H1 (cell line): ENCODE measurements at regions not wholly inside any gene's neighbourhood (a gene's known extent, or its start where the extent isn't known, plus 50 kb on each side); places are given as distances from the start of the nearest gene placed in this dataset.

Experiments used
- CTCF ChIA-PET: fragments of 300-600 bp; sonication (Branson Sonifier 250); formaldehyde crosslinking; loops from one replicate; lab custom pipeline; 2021; ENCODE audit not compliant: partially characterized antibody; lab: Charles Lee
- POLR2A ChIA-PET: fragments of 300-600 bp; sonication (Branson Sonifier 250); formaldehyde crosslinking; loops from one replicate; lab custom pipeline; 2021; ENCODE audit warnings: inconsistent platforms; ENCODE audit not compliant: partially characterized antibody; lab: Charles Lee
- DNase-seq, 2 experiments: peaks; one replicate each; pipeline versions ENCODE4 v3.0.0 to v3.0.0-alpha.2; 2010 to 2022; ENCODE audit warnings: low spot score in 2 of 2, low read depth in 1 of 2, mixed read lengths in 1 of 2
- FAIRE-seq: peaks from 2 replicates; lab custom pipeline; 2011; peaks lifted over from hg19 to GRCh38; lab: Jason Lieb, UNC
- H2AFZ ChIP-seq: 2 replicates; pipeline ENCODE4 v1.8.1; 2012; ENCODE audit warnings: low read length, inconsistent platforms
- H2AK5ac ChIP-seq: 2 replicates; pipeline ENCODE4 v1.6.1; 2013; ENCODE audit warnings: low read depth, low read length
- H2BK120ac ChIP-seq: replicated peaks from 2 replicates; pipeline ENCODE3; 2013; ENCODE audit warnings: low read depth, low read length, inconsistent platforms
- H2BK12ac ChIP-seq: 2 replicates; pipeline ENCODE4 v1.6.1; 2013; ENCODE audit warnings: low read depth, low read length
- H2BK15ac ChIP-seq: 2 replicates; pipeline ENCODE4 v1.6.1; 2013; ENCODE audit warnings: low read length
- H2BK20ac ChIP-seq: 2 replicates; pipeline ENCODE4 v1.6.1; 2013; ENCODE audit warnings: low read length
- H2BK5ac ChIP-seq: 2 replicates; pipeline ENCODE4 v1.6.1; 2013; ENCODE audit warnings: low read depth, low read length
- H3K14ac ChIP-seq: 2 replicates; pipeline ENCODE4 v1.6.1; 2013; ENCODE audit warnings: inconsistent platforms; ENCODE audit not compliant: insufficient read length
- H3K18ac ChIP-seq: 2 replicates; pipeline ENCODE4 v1.6.1; 2013; ENCODE audit warnings: low read length; ENCODE audit errors: extremely low read depth
- H3K23ac ChIP-seq: 2 replicates; pipeline ENCODE4 v1.6.1; 2013; ENCODE audit warnings: inconsistent platforms; ENCODE audit not compliant: insufficient read length
- H3K23me2 ChIP-seq: 2 replicates; pipeline ENCODE4 v1.6.1; 2013; ENCODE audit warnings: low read depth, low read length
- H3K27ac ChIP-seq: 2 replicates; pipeline ENCODE4 v1.6.1; 2011; ENCODE audit warnings: low read depth, low read length, inconsistent platforms
- H3K27me3 ChIP-seq, 4 experiments: replicated peaks in 1 of 4; 1 replicate in 1 of 4; 2 replicates in 3 of 4; pipeline versions ENCODE4 v1.6.1 to v1.8.1; 2011 to 2013; ENCODE audit warnings: low read length in 3 of 4, mild to moderate bottlenecking in 3 of 4, inconsistent platforms in 2 of 4, mixed read lengths in 2 of 4, moderate library complexity in 1 of 4; ENCODE audit not compliant: control insufficient read depth in 3 of 4, insufficient read depth in 3 of 4; ENCODE audit errors: extremely low read depth in 1 of 4
- H3K36me3 ChIP-seq, 4 experiments: 2 replicates each; pipeline versions ENCODE4 v1.6.1 to v1.8.1; 2011 to 2013; ENCODE audit warnings: mild to moderate bottlenecking in 4 of 4, low read length in 3 of 4, moderate library complexity in 2 of 4, control low read depth in 1 of 4, inconsistent platforms in 1 of 4; ENCODE audit not compliant: insufficient read depth in 4 of 4, control insufficient read depth in 2 of 4
- H3K4ac ChIP-seq: replicated peaks from 2 replicates; pipeline ENCODE3; 2013; ENCODE audit warnings: low read length, low read depth, mixed read lengths, inconsistent platforms; ENCODE audit not compliant: insufficient read length
- H3K4me1 ChIP-seq, 4 experiments: replicated peaks in 1 of 4; 1 replicate in 1 of 4; 2 replicates in 3 of 4; pipeline versions ENCODE4 v1.6.1 to v1.8.1; 2011 to 2013; ENCODE audit warnings: low read length in 3 of 4, inconsistent platforms in 2 of 4, mixed read lengths in 1 of 4; ENCODE audit not compliant: insufficient read depth in 4 of 4, control insufficient read depth in 3 of 4
- H3K4me2 ChIP-seq, 2 experiments: 2 replicates each; pipeline versions ENCODE4 v1.6.1 to v1.8.1; 2011 to 2013; ENCODE audit warnings: low read depth in 2 of 2, low read length in 2 of 2, control low read depth in 1 of 2, inconsistent platforms in 1 of 2, mild to moderate bottlenecking in 1 of 2; ENCODE audit not compliant: insufficient read depth in 1 of 2
- H3K4me3 ChIP-seq, 4 experiments: fragments of 200-600, 300-600 bp in 1 of 4; sonication (generic), shearing (Covaris generic), sonication (Bioruptor Twin) in 1 of 4; 2 replicates each; pipeline versions ENCODE4 v1.5.1 to v1.8.1; 2011 to 2016; ENCODE audit warnings: low read length in 4 of 4, low read depth in 3 of 4, control low read depth in 2 of 4, inconsistent platforms in 2 of 4, mild to moderate bottlenecking in 2 of 4, mixed read lengths in 1 of 4, moderate library complexity in 1 of 4; ENCODE audit not compliant: insufficient read depth in 2 of 4; ENCODE audit errors: extremely low read depth in 1 of 4
- H3K56ac ChIP-seq: replicated peaks from 2 replicates; pipeline ENCODE3; 2013; ENCODE audit warnings: low read depth, mild to moderate bottlenecking, mixed read lengths, low read length, inconsistent platforms; ENCODE audit not compliant: insufficient read length
- H3K79me1 ChIP-seq: 2 replicates; pipeline ENCODE4 v1.6.1; 2013; ENCODE audit warnings: low read depth, low read length, control low read depth
- H3K79me2 ChIP-seq, 2 experiments: 2 replicates each; pipeline versions ENCODE4 v1.6.1 to v1.8.1; 2012 to 2013; ENCODE audit warnings: low read length in 2 of 2, mild to moderate bottlenecking in 2 of 2, inconsistent platforms in 1 of 2; ENCODE audit not compliant: insufficient read depth in 2 of 2, control insufficient read depth in 1 of 2
- H3K9ac ChIP-seq, 4 experiments: replicated peaks in 1 of 4; 1 replicate in 1 of 4; 2 replicates in 3 of 4; pipeline versions ENCODE4 v1.6.1 to v1.8.1; 2011 to 2013; ENCODE audit warnings: low read depth in 3 of 4, low read length in 3 of 4, control low read depth in 2 of 4, mild to moderate bottlenecking in 2 of 4, moderate library complexity in 2 of 4, inconsistent platforms in 1 of 4; ENCODE audit errors: extremely low read depth in 1 of 4
- H3K9me3 ChIP-seq, 2 experiments: 2 replicates each; pipeline versions ENCODE4 v1.6.1 to v1.8.1; 2012 to 2013; ENCODE audit warnings: mild to moderate bottlenecking in 2 of 2, moderate library complexity in 2 of 2, control low read depth in 1 of 2, inconsistent platforms in 1 of 2, low read depth in 1 of 2, low read length in 1 of 2, mixed read lengths in 1 of 2; ENCODE audit not compliant: insufficient read depth in 2 of 2
- H4K20me1 ChIP-seq, 2 experiments: replicated peaks in 1 of 2; 2 replicates each; pipeline versions ENCODE3 to v1.8.1; 2011 to 2013; ENCODE audit warnings: inconsistent platforms in 2 of 2, low read length in 2 of 2, mild to moderate bottlenecking in 1 of 2; ENCODE audit not compliant: insufficient read depth in 2 of 2, control insufficient read depth in 1 of 2
- H4K5ac ChIP-seq: 2 replicates; pipeline ENCODE4 v1.6.1; 2013; ENCODE audit warnings: low read length, low read depth, mixed read lengths, inconsistent platforms; ENCODE audit not compliant: insufficient read length
- H4K8ac ChIP-seq: 2 replicates; pipeline ENCODE4 v1.8.0; 2013; ENCODE audit warnings: mild to moderate bottlenecking, moderate library complexity, low read length, inconsistent platforms; ENCODE audit not compliant: insufficient read depth; ENCODE audit errors: extremely low read depth
- H4K91ac ChIP-seq: replicated peaks from 2 replicates; pipeline ENCODE3; 2013; ENCODE audit warnings: low read length, mixed read lengths, inconsistent platforms; ENCODE audit not compliant: insufficient read length
- ATF2 ChIP-seq: IDR thresholded peaks from 2 replicates; pipeline ENCODE4 v1.6.1; 2012; ENCODE audit warnings: low read length, inconsistent platforms
- WGBS, 2 experiments: shearing (Covaris generic) in 1 of 2; methylation state at CpG; one replicate each; pipeline versions ENCODE4 v1.1.6 to v1.1.7; 2013 to 2015; ENCODE audit warnings: low lambda C conversion rate in 2 of 2, mixed read lengths in 2 of 2, inconsistent platforms in 1 of 2, low coverage in 1 of 2, missing lambda C conversion rate in 1 of 2; ENCODE audit not compliant: insufficient replicate concordance in 2 of 2, insufficient coverage in 1 of 2, insufficient read length in 1 of 2; ENCODE audit errors: extremely low coverage in 1 of 2, missing lambda C conversion rate in 1 of 2; 5-methylcytosine and 5-hydroxymethylcytosine counted together

- ChIA-PET POLR2A (no interaction called here), CTCF (no interaction called here)
- 86% methylated on average over 1 of the region's 1 CpG; no CpG with 5 or more reads in 1 of the 2 experiments for WGBS, 2 experiments
- no peak overlapping the region for H3K4me3 ChIP-seq
- FAIRE-seq = no peak
- no peak overlapping the region for H2BK120ac ChIP-seq
- no peak overlapping the region for H4K5ac ChIP-seq
- no peak overlapping the region for H2BK5ac ChIP-seq
- H3K4me1 ChIP-seq = peaks cover 0 to 3% (median 3%) of the 10 kb centered on the region in 4 experiments; a peak in 2 of 7 replicates
- no peak overlapping the region for H4K91ac ChIP-seq
- no peak for TF ChIP-seq ATF2
- H4K8ac ChIP-seq = no peak overlapping the region
- no peak overlapping the region for H2AFZ ChIP-seq
- DNase-seq = no peak
- H3K4me2 ChIP-seq = no peak overlapping the region
- H3K23me2 ChIP-seq = no peaks in the 10 kb centered on the region
- peaks cover 0 to 5% of the 10 kb centered on the region in 2 experiments; a peak in 2 of 4 replicates for H3K9me3 ChIP-seq
- no peaks in the 10 kb centered on the region for H3K79me2 ChIP-seq
- H2AK5ac ChIP-seq = no peak overlapping the region
- H3K4ac ChIP-seq = no peak overlapping the region
- H3K23ac ChIP-seq = no peak overlapping the region
- H3K27ac ChIP-seq = no peak overlapping the region
- H2BK15ac ChIP-seq = no peak overlapping the region
- H3K36me3 ChIP-seq = no peaks in the 10 kb centered on the region; a peak in 1 of 8 replicates
- H4K20me1 ChIP-seq = no peaks in the 10 kb centered on the region
- H3K18ac ChIP-seq = no peak overlapping the region
- no peak overlapping the region for H2BK20ac ChIP-seq
- no peak overlapping the region for H2BK12ac ChIP-seq
- H3K27me3 ChIP-seq = no peaks in the 10 kb centered on the region
- H3K56ac ChIP-seq = no peak overlapping the region
- H3K79me1 ChIP-seq = no peaks in the 10 kb centered on the region
- H3K9ac ChIP-seq = no peak overlapping the region
- H3K14ac ChIP-seq = no peak overlapping the region
Measured at GRCh38 chr14:57018065-57018464, 207.8 kb upstream of the OTX2 start.
